MG63 (cell line): ENCODE measurements at regions not wholly inside any gene's neighbourhood (a gene's known extent, or its start where the extent isn't known, plus 50 kb on each side); places are given as distances from the start of the nearest gene placed in this dataset.

Source experiments
- DNase-seq: peaks from one replicate; pipeline ENCODE4 v3.0.0-alpha.2; 2020
- H3K27me3 ChIP-seq: fragments of 250-450 bp; sonication (Bioruptor Pico); 2 replicates; pipeline ENCODE4 v1.5.1; 2020; ENCODE audit warnings: mild to moderate bottlenecking, moderate library complexity
- H3K36me3 ChIP-seq: fragments of 250-450 bp; sonication (Bioruptor Pico); 2 replicates; pipeline ENCODE4 v1.5.1; 2020; ENCODE audit warnings: mild to moderate bottlenecking, moderate library complexity
- H3K4me3 ChIP-seq: fragments of 250-450 bp; sonication (Bioruptor Pico); 2 replicates; pipeline ENCODE4 v1.5.1; 2020; ENCODE audit warnings: mild to moderate bottlenecking, moderate library complexity
- H3K9me3 ChIP-seq: fragments of 250-450 bp; sonication (Bioruptor Pico); 2 replicates; pipeline ENCODE4 v1.5.1; 2020; ENCODE audit warnings: mild to moderate bottlenecking, moderate library complexity

DNA sequence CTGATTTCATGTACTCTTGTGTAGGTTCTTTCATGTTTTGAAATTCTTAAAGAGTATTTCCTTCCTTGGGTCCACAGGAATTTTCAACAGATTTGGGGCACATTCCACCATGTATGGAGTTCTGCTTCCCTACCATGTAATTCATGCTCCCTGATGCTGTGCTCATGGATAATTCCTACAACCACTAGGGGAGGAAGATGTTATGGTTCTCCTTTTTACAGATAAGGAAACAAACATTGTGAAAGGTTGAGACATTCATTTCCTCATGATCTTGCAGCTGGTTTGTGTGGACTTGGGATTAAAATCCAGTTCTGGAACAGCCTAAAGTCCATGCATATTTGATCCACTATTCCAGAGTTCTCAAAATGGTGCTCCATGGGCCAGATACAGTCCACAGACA, 174.9 kb upstream of the FRMD4B start:
- no peaks in the 10 kb centered on the region for H3K36me3 ChIP-seq
- H3K4me3 ChIP-seq: no peak overlapping the region
- H3K27me3 ChIP-seq: no peaks in the 10 kb centered on the region
- H3K9me3 ChIP-seq: no peaks in the 10 kb centered on the region
- DNase-seq: no peak

DNA sequence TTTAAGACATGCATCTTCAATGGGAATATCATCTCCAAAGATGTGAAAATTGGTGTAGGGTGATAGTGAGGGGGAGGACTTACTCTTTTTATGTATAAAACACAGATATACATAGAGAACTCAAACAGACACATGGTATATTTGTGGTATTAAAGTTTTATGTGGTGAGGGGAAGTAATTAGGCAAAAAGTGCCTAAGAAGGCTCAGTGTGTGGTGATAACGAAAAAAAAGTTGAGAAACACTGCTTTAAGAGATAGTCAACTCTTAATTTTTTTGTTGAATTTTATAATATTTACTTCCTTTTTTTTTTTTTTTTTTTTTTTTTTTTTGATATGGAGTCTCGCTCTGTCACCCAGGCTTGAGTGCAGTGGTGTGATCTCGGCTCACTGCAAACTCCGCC, 174.2 kb upstream of the FRMD4B start:
- no peaks in the 10 kb centered on the region for H3K27me3 ChIP-seq
- DNase-seq: no peak
- H3K4me3 ChIP-seq: no peak overlapping the region
- no peaks in the 10 kb centered on the region for H3K36me3 ChIP-seq
- no peaks in the 10 kb centered on the region for H3K9me3 ChIP-seq

DNA sequence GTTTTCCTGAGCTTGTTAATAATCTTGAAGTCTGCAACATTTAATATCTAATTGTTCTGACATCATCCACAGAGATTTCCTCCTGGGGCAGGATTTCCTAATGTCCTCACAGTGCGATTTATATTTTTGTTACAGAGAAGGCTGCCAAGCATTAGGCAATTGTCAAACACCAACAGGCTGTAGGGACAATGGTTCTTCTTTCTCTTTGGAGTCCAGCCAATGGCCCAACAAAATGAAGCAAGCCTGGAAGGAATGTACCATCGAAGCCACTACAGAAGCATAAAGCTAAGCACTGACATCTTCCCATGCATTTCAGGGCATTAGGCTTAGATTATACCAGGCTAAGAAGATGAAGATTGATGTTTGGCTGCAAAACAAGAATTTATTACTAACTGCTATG, 173.0 kb upstream of the FRMD4B start:
- H3K27me3 ChIP-seq: no peaks in the 10 kb centered on the region
- no peak overlapping the region for H3K4me3 ChIP-seq
- H3K36me3 ChIP-seq: no peaks in the 10 kb centered on the region
- no peak for DNase-seq
- H3K9me3 ChIP-seq: no peaks in the 10 kb centered on the region

DNA sequence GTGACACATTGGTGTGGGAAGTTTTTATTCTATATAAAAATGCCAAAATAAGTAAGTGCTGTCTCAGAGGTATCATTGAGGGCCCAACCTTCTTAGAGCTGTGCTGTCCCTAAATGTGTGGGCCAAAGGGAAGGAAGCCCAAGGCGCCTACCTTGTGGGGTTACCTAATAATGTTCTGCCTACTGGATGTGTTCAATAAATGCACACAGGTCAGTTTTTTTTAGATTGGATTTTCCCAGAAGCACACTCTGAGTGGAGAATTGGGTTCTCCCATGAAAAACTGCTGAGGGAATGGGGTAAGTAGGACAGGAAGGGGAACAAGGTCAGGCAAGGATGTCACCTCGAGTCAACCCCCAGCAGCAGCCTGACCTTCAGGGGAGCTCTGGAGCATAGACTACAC, 168.7 kb upstream of the FRMD4B start:
- Histone ChIP-seq H3K27me3 (no peaks in the 10 kb centered on the region), H3K36me3 (no peaks in the 10 kb centered on the region), H3K9me3 (no peaks in the 10 kb centered on the region), H3K4me3 (no peak overlapping the region)
- DNase-seq: no peak

DNA sequence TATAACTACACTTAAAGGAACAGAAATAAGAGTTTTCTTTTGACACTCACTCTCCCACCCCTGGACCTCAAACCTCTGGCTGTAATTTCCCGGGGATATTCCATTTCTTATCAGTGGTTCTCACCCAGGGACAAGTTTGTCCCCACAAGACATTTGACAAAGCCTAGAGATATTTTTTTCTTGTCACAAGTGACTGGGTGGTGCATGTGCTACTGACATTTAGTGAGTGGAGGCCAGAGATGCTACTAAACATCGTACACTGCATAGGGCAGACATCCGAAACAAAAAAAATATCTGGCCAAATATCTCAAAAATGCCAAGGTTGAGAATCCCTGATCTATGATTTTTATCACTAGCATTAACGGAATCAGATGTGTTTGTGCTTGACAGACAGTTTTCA, 168.0 kb upstream of the FRMD4B start:
- H3K36me3 ChIP-seq: no peaks in the 10 kb centered on the region
- H3K4me3 ChIP-seq: no peak overlapping the region
- no peaks in the 10 kb centered on the region for H3K27me3 ChIP-seq
- no peaks in the 10 kb centered on the region for H3K9me3 ChIP-seq
- DNase-seq: no peak

DNA sequence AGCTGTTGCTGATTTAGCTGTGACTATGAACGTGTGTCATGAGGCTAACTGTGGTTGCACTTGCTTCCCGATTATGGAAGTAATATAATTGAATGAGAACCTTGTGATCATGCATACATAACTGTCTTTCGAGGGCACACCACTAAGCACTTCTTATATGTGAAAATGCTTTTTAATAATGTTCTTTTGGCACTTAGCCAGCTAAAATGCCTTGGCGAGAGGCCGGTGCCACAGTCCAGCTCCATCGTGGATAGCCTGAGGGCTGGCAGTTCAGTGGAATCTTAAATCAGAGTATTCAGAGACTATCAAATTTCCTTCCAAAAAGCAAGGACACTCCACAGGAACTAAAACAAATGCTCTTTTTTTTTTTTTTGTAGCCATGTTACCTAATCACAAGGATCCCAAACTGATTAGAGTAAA, 161.6 kb upstream of the FRMD4B start:
- Histone ChIP-seq H3K36me3 (no peaks in the 10 kb centered on the region), H3K9me3 (no peaks in the 10 kb centered on the region), H3K4me3 (no peak overlapping the region), H3K27me3 (no peaks in the 10 kb centered on the region)
- DNase-seq: no peak

DNA sequence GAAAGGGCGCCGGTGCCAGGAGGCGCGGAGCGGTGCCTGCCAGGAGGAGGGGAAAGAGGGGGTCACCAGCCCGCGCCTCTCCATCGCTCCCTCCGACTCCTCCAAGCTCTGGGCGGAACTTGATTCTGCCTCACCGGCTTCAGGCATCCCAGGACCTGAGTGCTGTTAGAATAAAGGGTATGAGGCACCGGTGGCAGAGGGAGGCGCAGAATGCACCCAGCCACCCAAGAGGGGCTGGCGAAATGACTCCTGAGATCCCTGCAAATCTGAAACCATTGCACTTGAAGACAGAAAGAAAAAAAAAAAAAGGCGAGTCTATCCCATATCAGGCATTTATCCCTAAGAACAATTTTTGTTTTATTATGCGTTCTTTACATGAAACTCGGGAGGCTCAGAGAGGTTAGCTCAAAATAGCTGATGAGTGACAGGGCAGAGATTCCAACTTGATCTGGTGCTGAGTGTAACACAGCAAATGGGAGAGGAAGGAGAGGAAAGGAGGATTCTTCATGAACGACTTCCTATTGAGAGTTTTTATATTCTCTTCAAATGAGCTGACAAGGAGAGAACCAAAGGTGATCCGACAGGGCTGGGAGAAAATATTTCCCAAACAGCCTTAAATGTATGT, 157.0 kb upstream of the FRMD4B start:
- H3K4me3 ChIP-seq: peak overlapping the region; percentile 55
- no peak for DNase-seq
- H3K9me3 ChIP-seq: no peaks in the 10 kb centered on the region
- H3K36me3 ChIP-seq: no peaks in the 10 kb centered on the region
- no peaks in the 10 kb centered on the region for H3K27me3 ChIP-seq

DNA sequence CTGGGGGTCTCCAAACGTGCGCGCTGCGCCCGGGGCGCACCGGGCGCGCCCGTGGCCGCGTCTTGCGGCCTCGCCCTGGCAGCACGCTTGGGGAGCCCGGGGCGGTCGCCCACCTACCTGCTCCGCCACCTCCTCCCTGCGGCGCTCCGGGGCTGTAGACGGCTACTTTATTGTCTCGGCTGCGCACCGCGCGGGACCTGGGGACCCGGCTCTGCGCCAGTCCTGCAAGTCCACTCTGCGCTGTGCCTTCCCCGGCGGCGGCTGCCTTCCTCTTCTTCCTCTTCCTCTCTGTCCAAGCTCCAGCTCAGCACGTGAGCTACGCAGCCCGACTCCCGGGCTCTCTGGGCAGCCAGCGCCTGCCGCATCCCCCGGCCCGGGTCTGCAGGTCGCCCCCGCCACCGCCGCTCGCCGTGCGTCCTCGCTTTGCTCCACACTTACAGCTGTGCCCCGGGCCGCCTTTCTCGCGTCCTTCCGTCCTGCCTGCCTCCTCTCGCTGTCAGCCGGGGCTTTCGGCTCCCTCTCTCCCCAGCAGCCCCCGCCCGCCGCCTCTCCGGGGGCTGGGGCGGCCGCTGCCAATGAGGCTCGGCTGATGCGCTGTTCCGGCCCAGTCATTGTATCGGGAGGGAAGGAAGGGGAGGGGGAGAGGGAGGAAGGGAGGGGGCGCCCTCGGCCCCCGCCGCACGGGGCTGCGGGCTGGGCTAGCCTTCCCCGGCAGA, 156.4 kb upstream of the FRMD4B start:
- peak; percentile 40 for DNase-seq
- Histone ChIP-seq H3K36me3 (no peaks in the 10 kb centered on the region), H3K27me3 (no peaks in the 10 kb centered on the region), H3K4me3 (peak overlapping the region; percentile 55), H3K9me3 (no peaks in the 10 kb centered on the region)

DNA sequence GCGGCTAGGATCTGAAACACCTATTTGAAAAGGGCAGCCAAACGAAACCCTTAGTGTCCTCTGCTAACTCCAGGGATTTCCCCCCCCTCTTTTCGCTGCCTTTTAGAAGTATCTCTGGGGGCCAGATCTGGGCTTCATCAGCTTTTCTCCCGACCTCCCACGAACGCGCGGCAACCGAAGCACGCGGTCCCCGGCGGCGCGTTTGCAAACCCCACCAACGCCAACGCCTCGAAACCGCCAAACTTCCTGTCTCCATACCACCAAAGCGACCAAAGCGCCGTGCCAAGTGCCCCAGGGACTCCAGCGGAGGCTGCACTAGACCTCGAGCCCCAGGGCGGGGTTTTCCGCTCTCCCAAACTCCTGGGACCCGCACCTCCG, 155.8 kb upstream of the FRMD4B start:
- peak overlapping the region; percentile 55 for H3K4me3 ChIP-seq
- DNase-seq: peak; percentile 39

DNA sequence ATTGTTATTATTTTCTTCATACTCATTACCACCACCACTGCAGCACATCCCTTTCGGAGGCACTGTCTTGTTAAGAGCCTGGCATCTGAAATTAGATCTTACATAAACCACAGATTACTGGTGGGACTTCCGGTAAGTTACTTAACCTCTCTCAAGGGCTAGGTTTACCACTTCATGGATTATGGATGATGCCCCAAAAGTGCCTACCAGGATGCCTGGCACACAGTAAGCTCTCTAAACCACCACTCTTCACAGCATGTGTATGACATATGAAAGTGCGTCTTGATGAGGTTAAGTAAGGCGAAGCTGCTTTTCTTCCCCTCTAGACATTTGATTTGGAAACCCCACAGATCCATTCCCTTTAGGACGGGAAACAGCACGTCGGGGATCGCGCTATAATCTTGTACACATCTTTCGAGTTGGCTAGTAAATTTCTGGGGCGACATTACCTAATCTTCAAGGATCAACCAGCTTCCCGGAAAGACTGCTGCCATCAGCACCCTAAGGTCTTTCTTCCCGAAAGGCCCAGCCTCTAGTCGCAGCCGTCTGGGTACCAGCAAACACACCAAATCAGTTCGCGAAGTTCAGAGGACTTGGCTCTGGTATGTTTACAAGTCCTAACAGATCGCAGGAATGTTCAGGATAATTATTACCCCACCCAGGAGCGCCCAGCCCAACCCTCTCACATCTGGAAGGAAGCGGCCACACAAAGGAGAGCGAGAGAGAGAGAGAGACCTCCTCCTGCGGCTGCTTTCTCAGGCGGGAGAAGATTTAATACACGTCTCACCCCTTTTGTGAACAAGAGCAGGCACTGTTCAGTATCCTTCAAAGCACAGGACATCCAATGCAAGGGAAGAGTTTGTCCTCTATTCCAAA, 155.1 kb upstream of the FRMD4B start:
- DNase-seq: peak; percentile 44
- Histone ChIP-seq H3K36me3 (no peaks in the 10 kb centered on the region), H3K4me3 (peak overlapping the region; percentile 55), H3K9me3 (no peaks in the 10 kb centered on the region), H3K27me3 (no peaks in the 10 kb centered on the region)

More for the DNA sequence above, 155.8 kb upstream of the FRMD4B start:
- no peaks in the 10 kb centered on the region for H3K9me3 ChIP-seq
- no peaks in the 10 kb centered on the region for H3K27me3 ChIP-seq
- no peaks in the 10 kb centered on the region for H3K36me3 ChIP-seq

DNA sequence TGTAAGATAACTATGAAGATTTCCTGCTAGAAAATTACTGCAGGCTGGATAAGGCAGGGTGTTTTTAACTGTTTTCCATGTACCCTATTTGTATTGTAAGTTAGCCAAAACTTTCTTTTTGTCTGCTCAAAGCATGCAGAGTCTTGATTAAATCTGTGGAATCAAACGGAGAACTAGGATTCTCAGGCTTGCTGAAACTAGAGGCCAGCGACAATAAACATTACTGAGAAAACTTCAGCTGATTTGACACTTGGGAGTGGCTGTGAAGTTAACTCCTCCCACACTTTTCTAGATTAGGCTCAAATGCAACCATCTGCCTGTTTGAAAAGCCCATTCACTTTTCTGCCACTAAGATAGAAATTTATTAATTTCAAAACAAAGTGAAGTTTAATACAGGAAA, 153.2 kb upstream of the FRMD4B start:
- no peaks in the 10 kb centered on the region for H3K9me3 ChIP-seq
- no peak overlapping the region for H3K4me3 ChIP-seq
- H3K36me3 ChIP-seq: no peaks in the 10 kb centered on the region
- no peaks in the 10 kb centered on the region for H3K27me3 ChIP-seq
- no peak for DNase-seq

DNA sequence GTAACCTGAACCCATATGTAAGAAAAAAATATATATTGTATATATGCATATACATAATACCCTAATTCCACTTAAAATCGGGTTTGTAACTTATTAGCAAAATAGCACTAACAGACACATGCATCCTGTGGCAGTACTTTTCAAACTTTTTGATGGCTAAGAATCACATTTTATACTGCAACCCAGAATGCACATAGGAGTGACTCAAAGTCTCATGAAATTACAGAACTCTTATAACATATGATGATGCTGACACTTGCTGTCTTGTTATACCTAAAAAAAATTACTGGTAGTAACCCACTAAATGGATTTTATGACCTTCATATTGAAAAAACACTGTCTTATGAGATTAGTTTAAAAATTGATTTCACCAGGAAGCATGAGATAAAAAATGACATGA, 152.4 kb upstream of the FRMD4B start:
- Histone ChIP-seq H3K4me3 (no peak overlapping the region), H3K36me3 (no peaks in the 10 kb centered on the region), H3K27me3 (no peaks in the 10 kb centered on the region), H3K9me3 (no peaks in the 10 kb centered on the region)
- no peak for DNase-seq

DNA sequence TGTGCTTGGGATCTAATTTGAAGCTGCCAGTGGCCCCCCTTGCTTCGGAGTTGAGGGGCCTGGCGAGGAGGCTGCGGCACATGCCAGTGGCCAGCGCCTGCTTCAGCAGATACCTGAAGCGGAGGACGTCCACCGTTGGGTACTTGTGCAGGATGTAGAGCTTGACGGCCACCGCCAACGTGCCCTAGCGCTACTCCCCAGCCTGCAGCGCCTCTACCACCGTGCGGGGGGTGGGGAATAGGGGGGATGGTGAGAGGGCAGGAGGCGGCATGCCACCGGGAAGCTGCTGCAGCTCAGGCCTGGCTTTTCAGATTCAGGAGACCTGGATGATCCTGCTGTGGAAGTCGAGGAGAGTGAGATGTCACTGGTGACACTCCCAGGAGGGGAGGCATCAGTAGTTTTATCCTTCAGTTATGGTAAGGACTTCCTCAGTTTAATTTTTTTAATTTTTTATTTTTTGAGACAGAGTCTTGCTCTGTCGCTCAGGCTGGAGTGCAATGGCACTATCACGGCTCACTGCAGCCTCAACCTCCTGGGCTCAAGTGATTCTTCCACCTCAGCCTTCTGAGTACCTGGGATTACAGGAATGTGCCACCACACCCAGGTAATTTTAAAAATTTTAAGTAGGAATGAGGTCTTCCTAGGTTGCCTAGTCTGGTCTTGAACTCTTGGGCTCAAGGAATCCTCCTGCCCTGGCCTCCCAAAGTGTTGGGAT, 150.6 kb upstream of the FRMD4B start:
- H3K36me3 ChIP-seq: no peaks in the 10 kb centered on the region
- no peaks in the 10 kb centered on the region for H3K9me3 ChIP-seq
- no peak for DNase-seq
- H3K27me3 ChIP-seq: no peaks in the 10 kb centered on the region
- H3K4me3 ChIP-seq: no peak overlapping the region

DNA sequence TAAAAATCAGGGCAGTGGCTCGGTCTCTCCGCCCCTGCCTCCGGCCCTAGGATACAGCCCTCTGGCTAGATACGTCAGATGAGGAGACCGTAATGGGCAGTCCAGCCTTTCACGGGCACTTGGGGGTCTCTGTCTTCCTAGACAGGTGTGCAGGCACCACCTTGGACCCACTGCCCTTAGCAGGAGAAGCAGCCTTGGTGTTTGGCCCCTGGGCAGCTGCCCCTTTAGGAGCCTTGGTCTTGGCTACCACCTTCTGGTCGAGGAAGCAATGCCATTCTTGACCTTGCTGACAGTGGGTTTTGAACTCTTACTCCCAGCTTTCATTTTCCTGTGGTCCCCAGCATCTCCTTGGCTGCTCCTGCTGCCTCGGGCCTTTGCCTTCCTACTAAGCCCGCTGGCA, 149.7 kb upstream of the FRMD4B start:
- DNase-seq: no peak
- Histone ChIP-seq H3K36me3 (no peaks in the 10 kb centered on the region), H3K27me3 (no peaks in the 10 kb centered on the region)

DNA sequence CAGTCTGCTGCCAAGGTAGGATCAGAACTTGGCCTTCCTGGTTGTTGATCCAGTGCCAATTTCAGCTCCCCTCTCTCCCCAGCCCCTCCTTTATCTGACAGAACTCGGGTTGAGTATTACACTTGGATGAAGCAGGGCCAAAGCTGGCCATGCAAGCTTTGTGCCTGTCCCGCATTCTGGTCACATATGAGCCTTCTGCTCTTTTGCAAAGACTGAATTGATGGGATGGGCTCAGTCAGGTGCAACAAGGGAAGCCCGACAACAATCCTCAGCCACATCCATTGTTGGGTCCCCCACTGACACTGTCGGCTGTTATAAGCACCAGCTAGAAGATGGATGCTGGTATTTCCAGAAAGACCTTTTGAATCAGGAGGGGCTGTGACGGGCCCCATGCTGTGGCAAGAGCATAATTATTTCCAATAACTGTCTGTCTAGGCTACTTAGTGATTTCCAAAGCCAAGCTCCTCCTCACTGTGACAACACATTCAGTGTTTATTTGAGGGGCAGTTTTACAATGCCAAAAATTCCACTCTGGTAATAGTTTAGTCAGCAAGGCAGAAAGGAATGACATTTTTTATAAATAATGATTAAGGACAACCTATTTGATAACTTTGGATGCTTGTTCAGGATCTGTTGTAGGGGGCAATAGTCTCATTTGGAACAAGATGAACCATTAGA, 146.8 kb upstream of the FRMD4B start:
- Histone ChIP-seq H3K27me3 (no peaks in the 10 kb centered on the region), H3K4me3 (no peak overlapping the region), H3K36me3 (no peaks in the 10 kb centered on the region), H3K9me3 (no peaks in the 10 kb centered on the region)
- no peak for DNase-seq

More for the DNA sequence above, 149.7 kb upstream of the FRMD4B start:
- H3K9me3 ChIP-seq: no peaks in the 10 kb centered on the region
- H3K4me3 ChIP-seq: no peak overlapping the region
